H1 (cell line): ENCODE measurements at regions not wholly inside any gene's neighbourhood (a gene's known extent, or its start where the extent isn't known, plus 50 kb on each side); places are given as distances from the start of the nearest gene placed in this dataset.

Experiments used
- CTCF ChIA-PET: fragments of 300-600 bp; sonication (Branson Sonifier 250); formaldehyde crosslinking; loops from one replicate; lab custom pipeline; 2021; ENCODE audit not compliant: partially characterized antibody; lab: Charles Lee
- POLR2A ChIA-PET: fragments of 300-600 bp; sonication (Branson Sonifier 250); formaldehyde crosslinking; loops from one replicate; lab custom pipeline; 2021; ENCODE audit warnings: inconsistent platforms; ENCODE audit not compliant: partially characterized antibody; lab: Charles Lee
- DNase-seq, 2 experiments: peaks; one replicate each; pipeline versions ENCODE4 v3.0.0 to v3.0.0-alpha.2; 2010 to 2022; ENCODE audit warnings: low spot score in 2 of 2, low read depth in 1 of 2, mixed read lengths in 1 of 2
- FAIRE-seq: peaks from 2 replicates; lab custom pipeline; 2011; peaks lifted over from hg19 to GRCh38; lab: Jason Lieb, UNC
- H2AFZ ChIP-seq: 2 replicates; pipeline ENCODE4 v1.8.1; 2012; ENCODE audit warnings: low read length, inconsistent platforms
- H2AK5ac ChIP-seq: 2 replicates; pipeline ENCODE4 v1.6.1; 2013; ENCODE audit warnings: low read depth, low read length
- H2BK120ac ChIP-seq: replicated peaks from 2 replicates; pipeline ENCODE3; 2013; ENCODE audit warnings: low read depth, low read length, inconsistent platforms
- H2BK12ac ChIP-seq: 2 replicates; pipeline ENCODE4 v1.6.1; 2013; ENCODE audit warnings: low read depth, low read length
- H2BK15ac ChIP-seq: 2 replicates; pipeline ENCODE4 v1.6.1; 2013; ENCODE audit warnings: low read length
- H2BK20ac ChIP-seq: 2 replicates; pipeline ENCODE4 v1.6.1; 2013; ENCODE audit warnings: low read length
- H2BK5ac ChIP-seq: 2 replicates; pipeline ENCODE4 v1.6.1; 2013; ENCODE audit warnings: low read depth, low read length
- H3K14ac ChIP-seq: 2 replicates; pipeline ENCODE4 v1.6.1; 2013; ENCODE audit warnings: inconsistent platforms; ENCODE audit not compliant: insufficient read length
- H3K18ac ChIP-seq: 2 replicates; pipeline ENCODE4 v1.6.1; 2013; ENCODE audit warnings: low read length; ENCODE audit errors: extremely low read depth
- H3K23ac ChIP-seq: 2 replicates; pipeline ENCODE4 v1.6.1; 2013; ENCODE audit warnings: inconsistent platforms; ENCODE audit not compliant: insufficient read length
- H3K23me2 ChIP-seq: 2 replicates; pipeline ENCODE4 v1.6.1; 2013; ENCODE audit warnings: low read depth, low read length
- H3K27ac ChIP-seq: 2 replicates; pipeline ENCODE4 v1.6.1; 2011; ENCODE audit warnings: low read depth, low read length, inconsistent platforms
- H3K27me3 ChIP-seq, 4 experiments: replicated peaks in 1 of 4; 1 replicate in 1 of 4; 2 replicates in 3 of 4; pipeline versions ENCODE4 v1.6.1 to v1.8.1; 2011 to 2013; ENCODE audit warnings: low read length in 3 of 4, mild to moderate bottlenecking in 3 of 4, inconsistent platforms in 2 of 4, mixed read lengths in 2 of 4, moderate library complexity in 1 of 4; ENCODE audit not compliant: control insufficient read depth in 3 of 4, insufficient read depth in 3 of 4; ENCODE audit errors: extremely low read depth in 1 of 4
- H3K36me3 ChIP-seq, 4 experiments: 2 replicates each; pipeline versions ENCODE4 v1.6.1 to v1.8.1; 2011 to 2013; ENCODE audit warnings: mild to moderate bottlenecking in 4 of 4, low read length in 3 of 4, moderate library complexity in 2 of 4, control low read depth in 1 of 4, inconsistent platforms in 1 of 4; ENCODE audit not compliant: insufficient read depth in 4 of 4, control insufficient read depth in 2 of 4
- H3K4ac ChIP-seq: replicated peaks from 2 replicates; pipeline ENCODE3; 2013; ENCODE audit warnings: low read length, low read depth, mixed read lengths, inconsistent platforms; ENCODE audit not compliant: insufficient read length
- H3K4me1 ChIP-seq, 4 experiments: replicated peaks in 1 of 4; 1 replicate in 1 of 4; 2 replicates in 3 of 4; pipeline versions ENCODE4 v1.6.1 to v1.8.1; 2011 to 2013; ENCODE audit warnings: low read length in 3 of 4, inconsistent platforms in 2 of 4, mixed read lengths in 1 of 4; ENCODE audit not compliant: insufficient read depth in 4 of 4, control insufficient read depth in 3 of 4
- H3K4me2 ChIP-seq, 2 experiments: 2 replicates each; pipeline versions ENCODE4 v1.6.1 to v1.8.1; 2011 to 2013; ENCODE audit warnings: low read depth in 2 of 2, low read length in 2 of 2, control low read depth in 1 of 2, inconsistent platforms in 1 of 2, mild to moderate bottlenecking in 1 of 2; ENCODE audit not compliant: insufficient read depth in 1 of 2
- H3K4me3 ChIP-seq, 4 experiments: fragments of 200-600, 300-600 bp in 1 of 4; sonication (generic), shearing (Covaris generic), sonication (Bioruptor Twin) in 1 of 4; 2 replicates each; pipeline versions ENCODE4 v1.5.1 to v1.8.1; 2011 to 2016; ENCODE audit warnings: low read length in 4 of 4, low read depth in 3 of 4, control low read depth in 2 of 4, inconsistent platforms in 2 of 4, mild to moderate bottlenecking in 2 of 4, mixed read lengths in 1 of 4, moderate library complexity in 1 of 4; ENCODE audit not compliant: insufficient read depth in 2 of 4; ENCODE audit errors: extremely low read depth in 1 of 4
- H3K56ac ChIP-seq: replicated peaks from 2 replicates; pipeline ENCODE3; 2013; ENCODE audit warnings: low read depth, mild to moderate bottlenecking, mixed read lengths, low read length, inconsistent platforms; ENCODE audit not compliant: insufficient read length
- H3K79me1 ChIP-seq: 2 replicates; pipeline ENCODE4 v1.6.1; 2013; ENCODE audit warnings: low read depth, low read length, control low read depth
- H3K79me2 ChIP-seq, 2 experiments: 2 replicates each; pipeline versions ENCODE4 v1.6.1 to v1.8.1; 2012 to 2013; ENCODE audit warnings: low read length in 2 of 2, mild to moderate bottlenecking in 2 of 2, inconsistent platforms in 1 of 2; ENCODE audit not compliant: insufficient read depth in 2 of 2, control insufficient read depth in 1 of 2
- H3K9ac ChIP-seq, 4 experiments: replicated peaks in 1 of 4; 1 replicate in 1 of 4; 2 replicates in 3 of 4; pipeline versions ENCODE4 v1.6.1 to v1.8.1; 2011 to 2013; ENCODE audit warnings: low read depth in 3 of 4, low read length in 3 of 4, control low read depth in 2 of 4, mild to moderate bottlenecking in 2 of 4, moderate library complexity in 2 of 4, inconsistent platforms in 1 of 4; ENCODE audit errors: extremely low read depth in 1 of 4
- H3K9me3 ChIP-seq, 2 experiments: 2 replicates each; pipeline versions ENCODE4 v1.6.1 to v1.8.1; 2012 to 2013; ENCODE audit warnings: mild to moderate bottlenecking in 2 of 2, moderate library complexity in 2 of 2, control low read depth in 1 of 2, inconsistent platforms in 1 of 2, low read depth in 1 of 2, low read length in 1 of 2, mixed read lengths in 1 of 2; ENCODE audit not compliant: insufficient read depth in 2 of 2
- H4K20me1 ChIP-seq, 2 experiments: replicated peaks in 1 of 2; 2 replicates each; pipeline versions ENCODE3 to v1.8.1; 2011 to 2013; ENCODE audit warnings: inconsistent platforms in 2 of 2, low read length in 2 of 2, mild to moderate bottlenecking in 1 of 2; ENCODE audit not compliant: insufficient read depth in 2 of 2, control insufficient read depth in 1 of 2
- H4K5ac ChIP-seq: 2 replicates; pipeline ENCODE4 v1.6.1; 2013; ENCODE audit warnings: low read length, low read depth, mixed read lengths, inconsistent platforms; ENCODE audit not compliant: insufficient read length
- H4K8ac ChIP-seq: 2 replicates; pipeline ENCODE4 v1.8.0; 2013; ENCODE audit warnings: mild to moderate bottlenecking, moderate library complexity, low read length, inconsistent platforms; ENCODE audit not compliant: insufficient read depth; ENCODE audit errors: extremely low read depth
- H4K91ac ChIP-seq: replicated peaks from 2 replicates; pipeline ENCODE3; 2013; ENCODE audit warnings: low read length, mixed read lengths, inconsistent platforms; ENCODE audit not compliant: insufficient read length
- ASH2L ChIP-seq: fragments of 200-600, 300-600 bp; sonication (generic); IDR thresholded peaks from one replicate; pipeline ENCODE4 v1.7.1; 2017; ENCODE audit warnings: low read length
- CHD2 ChIP-seq: IDR thresholded peaks from 2 replicates; pipeline ENCODE4 v1.6.1; 2012; ENCODE audit warnings: low read length, improper control_type of control experiment
- CTBP2 ChIP-seq: IDR thresholded peaks from 2 replicates; pipeline ENCODE4 v1.7.0; 2011; ENCODE audit warnings: borderline replicate concordance, mild to moderate bottlenecking, moderate library complexity, mixed read lengths, low read length; ENCODE audit not compliant: insufficient read depth, insufficient read length
- JUN ChIP-seq: IDR thresholded peaks from 2 replicates; pipeline ENCODE4 v1.6.1; 2011; ENCODE audit warnings: low read depth, mild to moderate bottlenecking, improper control_type of control experiment, low read length
- WGBS, 2 experiments: shearing (Covaris generic) in 1 of 2; methylation state at CpG; one replicate each; pipeline versions ENCODE4 v1.1.6 to v1.1.7; 2013 to 2015; ENCODE audit warnings: low lambda C conversion rate in 2 of 2, mixed read lengths in 2 of 2, inconsistent platforms in 1 of 2, low coverage in 1 of 2, missing lambda C conversion rate in 1 of 2; ENCODE audit not compliant: insufficient replicate concordance in 2 of 2, insufficient coverage in 1 of 2, insufficient read length in 1 of 2; ENCODE audit errors: extremely low coverage in 1 of 2, missing lambda C conversion rate in 1 of 2; 5-methylcytosine and 5-hydroxymethylcytosine counted together

DNA sequence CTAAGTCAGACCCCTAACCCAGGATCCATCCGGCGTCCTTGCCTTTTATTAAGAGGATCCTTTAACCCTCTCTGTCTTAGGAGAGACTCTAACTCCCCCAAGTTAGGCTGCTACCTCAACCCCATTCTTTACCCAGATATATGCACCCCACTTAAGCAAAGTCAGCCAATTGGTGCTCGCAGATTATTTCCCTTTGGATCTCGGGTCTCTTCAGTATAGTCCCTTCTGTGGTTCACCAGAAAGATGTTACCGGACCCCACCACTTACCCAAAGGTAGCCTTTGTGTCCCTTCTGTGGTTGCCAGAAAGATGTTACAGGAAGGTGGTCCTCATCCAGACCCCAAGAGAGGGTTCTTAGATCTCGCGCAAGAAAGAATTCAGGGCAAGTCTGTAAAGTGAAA lies 212.9 kb upstream of the GRID2 start:
- no peak overlapping the region for H3K18ac ChIP-seq
- POLR2A ChIA-PET, result no interaction called here
- H3K23ac ChIP-seq, result no peak overlapping the region
- H2BK20ac ChIP-seq, result 0 out of 2 replicates have a peak overlapping the region, but pooled peaks have one; percentile 9
- no peak for FAIRE-seq
- peak overlapping the region; percentile 89 for H2AFZ ChIP-seq
- no peak overlapping the region for H2BK120ac ChIP-seq
- no peak for TF ChIP-seq ASH2L
- no peak for TF ChIP-seq JUN
- no peak for TF ChIP-seq CHD2
- no peak for TF ChIP-seq CTBP2
- TF ChIP-seq, all 59 proteins: peak for 0
- no peak overlapping the region for H4K5ac ChIP-seq
- H3K9ac ChIP-seq, result no peak overlapping the region
- no peak overlapping the region for H3K56ac ChIP-seq
- H4K8ac ChIP-seq, result no peak overlapping the region
- no peak overlapping the region for H3K4me2 ChIP-seq
- no peak overlapping the region for H3K4ac ChIP-seq
- whole genome bisulfite sequencing, 2 experiments, result 83% methylated on average over 7 of the region's 7 CpGs; no CpG with 5 or more reads in 1 of the 2 experiments
- H3K4me1 ChIP-seq, result no peaks in the 10 kb centered on the region; a peak in 2 of 7 replicates
- no peaks in the 10 kb centered on the region for H4K20me1 ChIP-seq
- H3K36me3 ChIP-seq, result no peaks in the 10 kb centered on the region; a peak in 1 of 8 replicates
- H3K79me1 ChIP-seq, result no peaks in the 10 kb centered on the region
- H3K4me3 ChIP-seq, result no peak overlapping the region
- no peak overlapping the region for H4K91ac ChIP-seq
- no peaks in the 10 kb centered on the region for H3K23me2 ChIP-seq
- no peaks in the 10 kb centered on the region for H3K79me2 ChIP-seq
- no peak overlapping the region for H2BK15ac ChIP-seq
- CTCF ChIA-PET, result interaction anchor here (0.9 to 1.0 kb wide), 2 partner anchors 275 to 1672 kb away, joined by 3 read pairs; no protein-coding TSS in a partner anchor
- no peaks in the 10 kb centered on the region; a peak in 1 of 7 replicates for H3K27me3 ChIP-seq
- no peak overlapping the region for H2BK12ac ChIP-seq
- H3K9me3 ChIP-seq, result peaks cover 4 to 7% of the 10 kb centered on the region in 2 experiments; a peak in 2 of 4 replicates
- H2AK5ac ChIP-seq, result no peak overlapping the region
- DNase-seq, result no peak
- no peak overlapping the region for H2BK5ac ChIP-seq
- no peak overlapping the region for H3K14ac ChIP-seq
- no peak overlapping the region for H3K27ac ChIP-seq
